SK-N-SH (cell line): ENCODE measurements at regions not wholly inside any gene's neighbourhood (a gene's known extent, or its start where the extent isn't known, plus 50 kb on each side); places are given as distances from the start of the nearest gene placed in this dataset.

Source experiments
- CTCF ChIA-PET: fragments of 300-600, 350-600 bp; formaldehyde crosslinking; extraction: SDS; loops from one replicate; lab custom pipeline; 2021; lab: Yijun Ruan, JAX
- POLR2A ChIA-PET: fragments of 350-600 bp; sonication (Branson Sonifier 250); formaldehyde crosslinking; extraction: SDS; loops from one replicate; lab custom pipeline; 2020; ENCODE audit warnings: antibody characterized with exemption, inconsistent platforms; lab: Yijun Ruan, JAX
- DNase-seq: peaks from one replicate; pipeline ENCODE4 v3.0.0; 2012
- H2AFZ ChIP-seq: fragments of 200-600 bp; sonication (generic); 2 replicates; pipeline ENCODE4 v1.8.1; 2016; ENCODE audit warnings: antibody characterized with exemption, mild to moderate bottlenecking, low read depth
- H3F3A ChIP-seq: fragments of 200-600 bp; sonication (generic); replicated peaks from 2 replicates; pipeline ENCODE3; 2016; ENCODE audit warnings: antibody characterized with exemption, mild to moderate bottlenecking; ENCODE audit not compliant: insufficient read depth
- H3K27ac ChIP-seq, 2 experiments: fragments of 200-500 bp in 1 of 2; fragments of 200-600 bp in 1 of 2; sonication (Bioruptor generic) in 1 of 2; sonication (generic), shearing (Covaris generic) in 1 of 2; 2 replicates each; pipeline versions ENCODE4 v1.5.1 to v1.6.1; 2014 to 2016; ENCODE audit warnings: low read depth in 2 of 2, inconsistent platforms in 1 of 2, low read length in 1 of 2, mild to moderate bottlenecking in 1 of 2, mixed read lengths in 1 of 2
- H3K27me3 ChIP-seq: fragments of 200-600 bp; sonication (generic), shearing (Covaris generic); 2 replicates; pipeline ENCODE4 v1.6.1; 2016; ENCODE audit warnings: mixed run types; ENCODE audit not compliant: insufficient read depth
- H3K36me3 ChIP-seq, 2 experiments: fragments of 200-500 bp in 1 of 2; fragments of 200-600 bp in 1 of 2; sonication (Bioruptor generic) in 1 of 2; sonication (generic) in 1 of 2; replicated peaks in 1 of 2; 2 replicates each; pipeline versions ENCODE3 to v1.5.1; 2014 to 2016; ENCODE audit warnings: low read length in 1 of 2, mild to moderate bottlenecking in 1 of 2; ENCODE audit not compliant: insufficient read depth in 2 of 2, control insufficient read depth in 1 of 2
- H3K4me1 ChIP-seq, 2 experiments: fragments of 200-500 bp in 1 of 2; fragments of 200-600 bp in 1 of 2; sonication (Bioruptor generic) in 1 of 2; sonication (generic), shearing (Covaris generic) in 1 of 2; 2 replicates each; pipeline versions ENCODE4 v1.5.1 to v1.6.1; 2014 to 2016; ENCODE audit warnings: low read depth in 1 of 2, low read length in 1 of 2, mixed run types in 1 of 2; ENCODE audit not compliant: insufficient read depth in 2 of 2, control insufficient read depth in 1 of 2
- H3K4me2 ChIP-seq: fragments of 200-600 bp; sonication (generic), shearing (Covaris generic); 2 replicates; pipeline ENCODE4 v1.6.1; 2017; ENCODE audit warnings: mixed run types
- H3K4me3 ChIP-seq, 2 experiments: fragments of 200-500 bp in 1 of 2; fragments of 200-600 bp in 1 of 2; sonication (Bioruptor generic) in 1 of 2; sonication (generic), shearing (Covaris generic) in 1 of 2; 2 replicates each; pipeline versions ENCODE4 v1.5.1 to v1.8.1; 2014 to 2016; ENCODE audit warnings: low read depth in 2 of 2, inconsistent platforms in 1 of 2, low read length in 1 of 2, mild to moderate bottlenecking in 1 of 2, mixed read lengths in 1 of 2, moderate library complexity in 1 of 2
- H3K79me2 ChIP-seq: fragments of 200-600 bp; sonication (generic); 2 replicates; pipeline ENCODE4 v1.8.1; 2017; ENCODE audit warnings: mild to moderate bottlenecking; ENCODE audit not compliant: insufficient read depth
- H3K9ac ChIP-seq: fragments of 200-600 bp; sonication (generic); 2 replicates; pipeline ENCODE4 v1.6.1; 2017; ENCODE audit warnings: mixed run types
- H3K9me2 ChIP-seq: fragments of 200-600 bp; sonication (generic); 2 replicates; pipeline ENCODE4 v1.6.1; 2017; ENCODE audit warnings: mixed run types
- H3K9me3 ChIP-seq: fragments of 200-600 bp; sonication (generic); 2 replicates; pipeline ENCODE4 v1.6.1; 2017; ENCODE audit warnings: mixed run types, mild to moderate bottlenecking, moderate library complexity
- H4K20me1 ChIP-seq: fragments of 200-600 bp; sonication (generic); 2 replicates; pipeline ENCODE4 v1.6.1; 2017; ENCODE audit warnings: mild to moderate bottlenecking, mixed run types; ENCODE audit not compliant: insufficient read depth
- CHD2 ChIP-seq: fragments of 150-350 bp; IDR thresholded peaks from 2 replicates; pipeline ENCODE4 v1.6.1; 2018; ENCODE audit warnings: low read length; ENCODE audit not compliant: partially characterized antibody
- CTCF ChIP-seq: fragments of 200-600 bp; sonication (generic); IDR thresholded peaks from 2 replicates; pipeline ENCODE4 v1.6.1; 2017; ENCODE audit warnings: antibody characterized with exemption, mild to moderate bottlenecking, moderate library complexity
- ELF1 ChIP-seq: IDR thresholded peaks from 2 replicates; pipeline ENCODE4 v1.4.0; 2012
- EZH2phosphoT487 ChIP-seq: fragments of 200-600 bp; sonication (generic); IDR thresholded peaks from 2 replicates; pipeline ENCODE4 v1.6.1; 2017; ENCODE audit warnings: low read depth, mixed run types, mild to moderate bottlenecking, antibody characterized with exemption, moderate library complexity, borderline replicate concordance
- FOSL2 ChIP-seq: IDR thresholded peaks from 2 replicates; pipeline ENCODE4 v1.4.0; 2012; ENCODE audit warnings: low read depth, mild to moderate bottlenecking, moderate library complexity, borderline replicate concordance
- FOXJ3 ChIP-seq: sonication (generic); formaldehyde crosslinking; IDR thresholded peaks from 2 replicates; pipeline ENCODE4 v1.5.1; 2020; ENCODE audit warnings: mild to moderate bottlenecking, missing genetic modification reagents
- FOXM1 ChIP-seq: IDR thresholded peaks from 2 replicates; pipeline ENCODE4 v1.4.0; 2012; ENCODE audit warnings: low read depth, mild to moderate bottlenecking
- GABPA ChIP-seq: IDR thresholded peaks from 2 replicates; pipeline ENCODE4 v1.4.0; 2012; ENCODE audit warnings: low read depth, mild to moderate bottlenecking
- IRF3 ChIP-seq: fragments of 150-350 bp; IDR thresholded peaks from 2 replicates; pipeline ENCODE4 v1.6.1; 2016; ENCODE audit warnings: mild to moderate bottlenecking, low read depth, low read length
- MAX ChIP-seq: IDR thresholded peaks from 2 replicates; pipeline ENCODE4 v1.4.0; 2012; ENCODE audit warnings: low read depth
- MXI1 ChIP-seq: IDR thresholded peaks from 2 replicates; pipeline ENCODE4 v1.6.1; 2012; ENCODE audit warnings: mild to moderate bottlenecking, low read depth, low read length, improper control_type of control experiment
- NFIC ChIP-seq: IDR thresholded peaks from 2 replicates; pipeline ENCODE4 v1.4.0; 2012; ENCODE audit warnings: borderline replicate concordance
- NRF1 ChIP-seq: IDR thresholded peaks from 2 replicates; pipeline ENCODE4 v1.6.1; 2012; ENCODE audit warnings: low read depth, mild to moderate bottlenecking, low read length
- RFX5 ChIP-seq: IDR thresholded peaks from 2 replicates; pipeline ENCODE4 v1.6.1; 2012; ENCODE audit warnings: mild to moderate bottlenecking, improper control_type of control experiment, low read length
- SMC3 ChIP-seq: IDR thresholded peaks from 2 replicates; pipeline ENCODE4 v1.6.1; 2012; ENCODE audit warnings: low read depth, low read length, improper control_type of control experiment
- TAF1 ChIP-seq: IDR thresholded peaks from 2 replicates; pipeline ENCODE4 v1.6.1; 2012; ENCODE audit warnings: low read depth, mild to moderate bottlenecking, low read length, moderate library complexity, borderline replicate concordance
- TEAD4 ChIP-seq: IDR thresholded peaks from 2 replicates; pipeline ENCODE4 v1.4.0; 2012; ENCODE audit warnings: mild to moderate bottlenecking, borderline replicate concordance; ENCODE audit not compliant: insufficient read depth
- YY1 ChIP-seq: IDR thresholded peaks from 2 replicates; pipeline ENCODE4 v1.4.0; 2012; ENCODE audit warnings: low read depth, mild to moderate bottlenecking
- ZBTB33 ChIP-seq: IDR thresholded peaks from 2 replicates; pipeline ENCODE4 v1.4.0; 2012; ENCODE audit warnings: low read depth, borderline replicate concordance
- WGBS: methylation state at CpG from one replicate; pipeline ENCODE4 v1.1.6; 2017; ENCODE audit warnings: low lambda C conversion rate; 5-methylcytosine and 5-hydroxymethylcytosine counted together

- 46% methylated on average over 9 of the region's 9 CpGs for WGBS
- no peaks in the 10 kb centered on the region for H4K20me1 ChIP-seq
- no peaks in the 10 kb centered on the region for H3K4me1 ChIP-seq
- CTCF ChIA-PET: interaction anchor here (1.1 kb wide), 1 partner anchor 9 kb away, joined by 4 read pairs; no protein-coding TSS in a partner anchor
- TF ChIP-seq IRF3: no peak
- TF ChIP-seq ELF1: no peak
- no peak for TF ChIP-seq RFX5
- TF ChIP-seq FOXM1: no peak
- TF ChIP-seq NRF1: no peak
- TF ChIP-seq CHD2: no peak
- no peak for TF ChIP-seq ZBTB33
- no peak for TF ChIP-seq TEAD4
- TF ChIP-seq YY1: no peak
- TF ChIP-seq MXI1: no peak
- H3K9ac ChIP-seq: no peak overlapping the region
- no peaks in the 10 kb centered on the region for H3K9me2 ChIP-seq
- H3K79me2 ChIP-seq: no peaks in the 10 kb centered on the region
- no peaks in the 10 kb centered on the region for H3F3A ChIP-seq
- no peak overlapping the region for H3K4me3 ChIP-seq
- POLR2A ChIA-PET: no interaction called here
- H3K27ac ChIP-seq: no peak overlapping the region
- no peaks in the 10 kb centered on the region for H3K36me3 ChIP-seq
- H3K9me3 ChIP-seq: no peaks in the 10 kb centered on the region
- peaks cover 18% of the 10 kb centered on the region; the same call in 1 of the 2 replicates for H3K27me3 ChIP-seq
- H2AFZ ChIP-seq: no peak overlapping the region
- no peak for DNase-seq
- H3K4me2 ChIP-seq: no peak overlapping the region
Measured at GRCh38 chr22:47276450-47276820, 514.0 kb downstream of the TBC1D22A start.

GRCh38 chr22:47275605-47276449 lies 513.4 kb downstream of the TBC1D22A start:
- Histone ChIP-seq H2AFZ (no peak overlapping the region), H3K36me3 (no peaks in the 10 kb centered on the region), H3K27ac (no peak overlapping the region), H3K4me2 (no peak overlapping the region), H3K4me1 (no peaks in the 10 kb centered on the region), H3F3A (no peaks in the 10 kb centered on the region), H3K9me3 (no peaks in the 10 kb centered on the region), H3K9ac (no peak overlapping the region), H3K27me3 (peaks cover 18% of the 10 kb centered on the region; the same call in 1 of the 2 replicates), H3K79me2 (no peaks in the 10 kb centered on the region), H3K9me2 (no peaks in the 10 kb centered on the region), H4K20me1 (no peaks in the 10 kb centered on the region), H3K4me3 (no peak overlapping the region)
- ChIA-PET CTCF (interaction anchor here (1.1 kb wide), 1 partner anchor 10 kb away, joined by 4 read pairs; no protein-coding TSS in a partner anchor), POLR2A (no interaction called here)
- DNase-seq: no peak
- 32% methylated on average over 7 of the region's 12 CpGs for WGBS
- TF ChIP-seq GABPA: no peak
- TF ChIP-seq EZH2phosphoT487: no peak
- TF ChIP-seq FOSL2: no peak
- no peak for TF ChIP-seq FOXJ3
- TF ChIP-seq MAX: no peak
- no peak for TF ChIP-seq ZBTB33
- TF ChIP-seq TAF1: no peak
- TF ChIP-seq CTCF: no peak
- TF ChIP-seq FOXM1: no peak
- TF ChIP-seq NFIC: no peak
- no peak for TF ChIP-seq CHD2
- TF ChIP-seq SMC3: no peak
- no peak for TF ChIP-seq MXI1
